ENCODE measurements at regions not wholly inside any gene's neighbourhood (a gene's known extent, or its start where the extent isn't known, plus 50 kb on each side); places are given as distances from the start of the nearest gene placed in this dataset.

- TF ChIP-seq TAF1 (IDR thresholded peaks at IDR 0.05; ENCODE audit: borderline replicate concordance, low read depth, low read length) (no peak), STAT1 (conservative IDR thresholded peaks at IDR 0.05) (no peak), ZNF622 (IDR thresholded peaks at IDR 0.05) (no peak), CTCF (IDR thresholded peaks at IDR 0.05 in 2 of 3, conservative IDR thresholded peaks at IDR 0.05 in 1 of 3; ENCODE audit: control insufficient read depth in 2 of 3, extremely low read depth in 1 of 3, insufficient read depth in 1 of 3, low read depth in 3 of 3, low read length in 3 of 3) (no peak), ZNF274 (IDR thresholded peaks at IDR 0.05; ENCODE audit: insufficient read depth, insufficient read length) (no peak), POLR2A (IDR thresholded peaks at IDR 0.05; ENCODE audit: low read depth, low read length) (no peak), MAX (IDR thresholded peaks at IDR 0.05; ENCODE audit: low read depth, low read length) (no peak), CHD2 (IDR thresholded peaks at IDR 0.05; ENCODE audit: borderline replicate concordance, low read depth, low read length) (no peak), EP300 (IDR thresholded peaks at IDR 0.05; ENCODE audit: borderline replicate concordance in 1 of 2, control insufficient read depth in 1 of 2, low read depth in 2 of 2, low read length in 2 of 2) (no peak), POLR2AphosphoS2 (IDR thresholded peaks at IDR 0.05; ENCODE audit: low read depth, low read length) (no peak), ZNF24 (IDR thresholded peaks at IDR 0.05) (no peak), TCF7 (IDR thresholded peaks at IDR 0.05; ENCODE audit: borderline replicate concordance) (no peak), HDAC2 (IDR thresholded peaks at IDR 0.05) (no peak)
Measured at GRCh38 chr2:115999039-115999438, 1556.6 kb downstream of the DPP10 start.

Measured in GM12878 (cell line).